GM19328 (cell line): ENCODE measurements at regions not wholly inside any gene's neighbourhood (a gene's known extent, or its start where the extent isn't known, plus 50 kb on each side); places are given as distances from the start of the nearest gene placed in this dataset.

Experiments used
- ATAC-seq: cut with Tn5 transposase; IDR thresholded peaks from one replicate; pipeline ENCODE4 v1.9.1; 2021; ENCODE audit warnings: mild to moderate bottlenecking, moderate library complexity; ENCODE audit not compliant: unreplicated experiment

GRCh38 chr19:29263305-29264135 lies 50.6 kb upstream of the UQCRFS1 start:
- ATAC-seq: no peak

DNA sequence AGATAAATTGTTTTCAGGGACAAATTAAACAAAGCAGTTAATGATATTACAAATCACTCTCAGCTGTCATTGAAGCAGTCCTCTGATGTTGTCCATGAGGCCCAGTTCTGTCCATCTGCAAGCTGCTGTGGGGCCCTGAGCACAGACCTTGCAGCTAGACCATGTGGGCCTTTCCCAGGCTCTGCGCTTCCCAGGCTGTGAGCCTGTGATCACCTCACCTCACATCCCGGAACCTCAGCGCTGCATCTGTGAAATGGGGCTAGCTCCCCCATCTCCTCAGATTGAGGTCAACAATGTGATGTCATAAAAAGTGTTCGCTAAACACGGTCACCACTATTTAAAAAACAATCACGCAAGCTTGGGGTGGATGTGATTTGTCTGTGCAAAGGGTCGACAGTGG lies 51.9 kb upstream of the UQCRFS1 start:
- ATAC-seq: no peak

DNA sequence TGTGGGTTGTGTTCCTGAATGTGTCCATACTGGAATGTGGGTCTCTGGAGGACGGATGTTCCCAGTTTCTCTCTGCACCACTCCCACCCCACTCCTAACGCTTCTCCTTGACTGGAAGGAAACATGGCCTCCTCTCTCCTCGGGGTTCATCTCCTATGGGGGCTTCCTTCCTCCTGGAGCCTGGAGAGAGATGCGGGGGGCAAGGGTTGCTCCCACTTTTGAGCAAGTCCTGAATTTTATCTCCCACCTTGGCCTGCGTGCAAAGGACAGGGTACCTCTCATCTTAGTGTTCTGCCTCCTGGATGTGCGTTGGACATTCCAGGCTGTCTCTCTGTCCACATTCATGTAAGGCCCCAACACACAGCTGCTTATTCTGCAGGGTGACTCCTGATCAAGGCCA lies 52.5 kb upstream of the UQCRFS1 start:
- no peak for ATAC-seq

DNA sequence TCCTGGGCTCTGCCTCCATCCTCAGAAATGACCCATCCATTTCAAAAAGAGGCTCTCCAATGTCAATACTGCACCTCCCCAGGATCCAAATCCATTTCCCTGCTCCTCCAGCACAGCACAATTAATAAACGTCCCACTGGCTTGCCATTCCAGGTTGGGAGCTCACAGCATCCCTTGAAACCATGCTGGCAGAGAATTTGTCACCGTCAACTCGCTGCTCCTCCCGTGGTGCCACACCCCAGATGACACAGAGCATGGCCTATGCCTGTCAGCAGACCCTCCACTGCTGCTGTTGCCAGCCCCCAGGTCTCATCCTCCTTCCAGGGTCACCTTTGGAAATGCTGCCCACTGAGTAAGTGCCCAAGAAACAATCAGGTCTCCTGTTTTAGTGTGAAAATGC lies 53.0 kb upstream of the UQCRFS1 start:
- ATAC-seq: no peak

DNA sequence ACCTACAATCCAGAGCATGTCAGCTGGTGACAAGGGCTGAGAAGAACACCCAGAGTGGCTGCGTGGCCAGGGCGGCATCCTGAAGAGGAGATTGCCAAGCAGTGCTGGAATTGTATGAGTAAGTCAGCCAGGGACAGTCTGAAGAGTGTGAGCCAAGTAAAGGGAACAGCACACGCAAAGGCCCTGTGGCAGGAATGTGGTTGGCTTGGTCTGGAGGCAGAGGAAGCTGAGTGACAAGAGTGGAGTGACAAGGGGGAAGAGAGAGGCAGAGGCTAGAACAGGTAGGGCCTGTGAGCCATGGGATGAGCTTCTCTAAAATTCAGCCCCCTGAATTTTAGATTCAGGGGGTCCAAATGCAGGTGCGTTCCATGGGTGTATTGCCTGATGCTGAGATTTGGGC lies 53.7 kb upstream of the UQCRFS1 start:
- no peak for ATAC-seq

DNA sequence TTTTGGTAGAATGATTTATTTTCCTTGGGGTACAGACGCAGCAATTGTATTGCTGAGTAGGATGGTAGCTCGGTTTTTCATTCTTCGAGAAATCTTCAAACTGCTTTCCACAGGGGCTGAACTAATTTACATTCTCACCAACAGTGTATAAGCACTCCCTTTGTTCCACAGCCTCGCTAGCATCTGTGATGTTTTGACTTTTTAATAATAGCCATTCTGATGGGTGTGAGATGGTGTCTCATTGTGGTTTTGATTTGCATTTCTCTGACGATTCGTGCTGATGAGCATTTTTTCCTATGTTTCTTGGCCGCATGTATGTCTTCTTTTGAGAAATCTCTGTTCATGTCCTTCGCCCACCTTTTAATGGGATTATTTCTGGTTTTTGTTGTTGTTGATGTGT lies 54.8 kb upstream of the UQCRFS1 start:
- no peak for ATAC-seq

GRCh38 chr19:29268103-29268502 lies 55.2 kb upstream of the UQCRFS1 start:
- no peak for ATAC-seq

- no peak for ATAC-seq
Observed at GRCh38 chr19:29268721-29269393, 55.9 kb upstream of the UQCRFS1 start.

- ATAC-seq: no peak
Observed at GRCh38 chr19:29269641-29270040, 56.7 kb upstream of the UQCRFS1 start.

- no peak for ATAC-seq
Observed at GRCh38 chr19:29271341-29271740, 58.4 kb upstream of the UQCRFS1 start.

- no peak for ATAC-seq
Observed at GRCh38 chr19:29271911-29272310, 59.0 kb upstream of the UQCRFS1 start.

- ATAC-seq: no peak
Observed at GRCh38 chr19:29273000-29273640, 60.2 kb upstream of the UQCRFS1 start.

GRCh38 chr19:29275266-29275665 lies 62.3 kb upstream of the UQCRFS1 start:
- ATAC-seq: no peak

GRCh38 chr19:29277102-29277501 lies 64.2 kb upstream of the UQCRFS1 start:
- peak; percentile 65 for ATAC-seq

GRCh38 chr19:29278716-29279115 lies 65.8 kb upstream of the UQCRFS1 start:
- ATAC-seq: no peak

GRCh38 chr19:29283366-29283765 lies 70.4 kb upstream of the UQCRFS1 start:
- ATAC-seq: no peak

DNA sequence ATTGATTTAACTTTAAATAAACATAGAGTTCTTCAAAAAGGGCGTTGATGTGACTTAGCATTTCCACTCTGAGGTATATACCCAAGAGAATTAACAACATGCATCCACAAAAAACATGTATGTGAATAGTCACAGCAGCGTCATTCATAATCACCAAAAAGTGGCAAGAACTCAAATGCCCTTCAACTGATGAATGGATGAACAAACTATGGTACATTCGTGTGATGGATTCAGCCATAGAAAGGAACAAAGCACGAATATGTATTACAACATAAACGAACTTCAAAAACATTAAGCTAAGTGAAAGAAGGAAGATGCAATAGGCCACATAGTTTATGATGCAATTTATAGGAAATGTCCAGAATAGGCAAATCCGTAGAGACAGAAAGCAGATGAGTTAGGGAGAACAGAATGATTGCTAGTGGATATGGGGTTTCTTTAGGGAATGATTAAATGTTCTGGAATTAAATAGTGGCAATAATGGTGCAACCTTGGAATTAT lies 72.3 kb upstream of the UQCRFS1 start:
- ATAC-seq: no peak

- no peak for ATAC-seq
Observed at GRCh38 chr19:29285878-29286277, 72.9 kb upstream of the UQCRFS1 start.

DNA sequence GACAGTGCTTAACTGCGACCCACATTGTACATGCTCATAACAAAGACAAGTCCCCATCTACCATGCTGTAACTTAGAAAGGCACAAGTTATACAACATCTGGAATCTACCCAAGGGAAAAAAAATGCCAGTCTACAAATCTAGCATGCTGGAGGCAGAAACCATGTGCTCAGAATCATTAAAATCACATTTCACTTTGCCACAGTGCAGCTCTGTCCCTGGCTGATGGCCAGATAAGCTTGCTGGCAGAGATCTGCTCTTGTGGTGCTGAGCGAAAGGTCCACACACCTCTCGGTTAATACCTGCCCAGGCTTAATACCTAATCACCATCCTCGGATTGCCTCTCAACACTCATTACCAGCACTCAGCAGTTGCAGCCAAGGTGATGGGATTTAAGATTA lies 74.1 kb upstream of the UQCRFS1 start:
- ATAC-seq: no peak

GRCh38 chr19:29288256-29288655 lies 75.3 kb upstream of the UQCRFS1 start:
- ATAC-seq: no peak

DNA sequence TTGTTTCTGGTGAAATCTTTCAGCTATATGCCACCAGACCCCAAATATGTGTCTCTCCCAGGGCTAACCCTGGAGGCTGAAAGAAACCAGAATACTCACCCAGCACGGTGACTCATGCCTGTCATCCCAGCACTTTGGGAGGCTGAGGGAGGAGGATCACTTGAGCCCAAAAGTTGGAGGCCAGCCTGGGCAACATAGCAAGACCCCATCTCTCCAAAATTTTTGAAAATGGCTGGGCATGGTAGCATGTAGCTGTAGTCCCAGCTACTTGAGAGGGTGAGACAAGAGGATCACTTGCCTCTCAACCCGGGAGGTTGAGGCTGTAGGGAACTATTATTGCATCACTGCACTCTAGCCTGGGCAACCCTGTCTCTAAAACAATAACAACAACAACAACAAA lies 76.1 kb upstream of the UQCRFS1 start:
- ATAC-seq: no peak

DNA sequence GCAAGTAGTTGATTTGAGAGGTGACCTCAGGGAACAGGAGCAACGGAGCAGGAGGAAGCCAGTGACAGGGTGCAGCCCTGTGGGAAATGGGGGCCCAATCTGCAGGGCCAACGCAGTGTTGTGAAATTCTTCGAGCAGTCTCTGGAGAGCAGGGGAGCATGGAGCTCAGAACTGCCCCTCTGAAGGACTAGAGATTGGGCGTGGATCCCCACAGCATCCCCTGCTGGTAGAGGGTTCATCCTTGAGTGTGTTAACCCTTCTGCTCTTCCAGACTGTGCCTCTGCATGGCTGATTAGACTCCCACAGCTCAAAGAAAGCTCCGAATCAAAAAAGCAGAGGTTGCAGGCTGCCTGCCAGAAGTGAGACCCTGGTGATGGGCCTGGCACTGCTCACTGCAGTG lies 77.9 kb upstream of the UQCRFS1 start:
- no peak for ATAC-seq
